Endodermal cell (in vitro differentiated cells): ENCODE measurements at regions not wholly inside any gene's neighbourhood (a gene's known extent, or its start where the extent isn't known, plus 50 kb on each side); places are given as distances from the start of the nearest gene placed in this dataset.

ENCODE experiments used
- DNase-seq: peaks from one replicate; pipeline ENCODE4 v3.0.0-alpha.2; 2017
- H3K27ac ChIP-seq: 2 replicates; pipeline ENCODE4 v1.5.1; 2013; ENCODE audit warnings: mild to moderate bottlenecking, low read depth, low read length, moderate library complexity
- H3K27me3 ChIP-seq: 2 replicates; pipeline ENCODE4 v1.6.1; 2013; ENCODE audit warnings: mild to moderate bottlenecking, low read length, moderate library complexity; ENCODE audit not compliant: insufficient read depth, control insufficient read depth, poor library complexity, severe bottlenecking
- H3K36me3 ChIP-seq: 2 replicates; pipeline ENCODE4 v1.7.0; 2013; ENCODE audit warnings: mild to moderate bottlenecking, low read length, moderate library complexity; ENCODE audit not compliant: control insufficient read depth, insufficient read depth
- H3K4me1 ChIP-seq: one replicate; pipeline ENCODE4 v1.7.0; 2013; ENCODE audit warnings: low read length; ENCODE audit not compliant: control insufficient read depth, insufficient read depth
- H3K4me3 ChIP-seq: 2 replicates; pipeline ENCODE4 v1.5.1; 2013; ENCODE audit warnings: mild to moderate bottlenecking, low read length, moderate library complexity
- H3K9ac ChIP-seq: 2 replicates; pipeline ENCODE4 v1.6.1; 2013; ENCODE audit warnings: mild to moderate bottlenecking, low read length, moderate library complexity; ENCODE audit not compliant: poor library complexity, severe bottlenecking; ENCODE audit errors: extremely low read depth
- H3K9me3 ChIP-seq: 2 replicates; pipeline ENCODE4 v1.6.1; 2013; ENCODE audit warnings: mild to moderate bottlenecking, low read length, moderate library complexity; ENCODE audit not compliant: control insufficient read depth
- H3K27ac Mint-ChIP-seq: 2 replicates; pipeline ENCODE4 v1.8.0; 2020; ENCODE audit warnings: mixed read lengths
- H3K27me3 Mint-ChIP-seq: 2 replicates; pipeline ENCODE4 v1.8.0; 2021; ENCODE audit warnings: mild to moderate bottlenecking, mixed read lengths; ENCODE audit not compliant: insufficient read depth
- H3K36me3 Mint-ChIP-seq: 2 replicates; pipeline ENCODE4 v1.8.0; 2020; ENCODE audit warnings: low read depth, mixed read lengths
- H3K4me1 Mint-ChIP-seq: 2 replicates; pipeline ENCODE4 v1.8.0; 2020; ENCODE audit warnings: mixed read lengths
- H3K4me3 Mint-ChIP-seq: 2 replicates; pipeline ENCODE4 v1.8.0; 2020; ENCODE audit warnings: mild to moderate bottlenecking, moderate library complexity, mixed read lengths
- H3K9me3 Mint-ChIP-seq: 2 replicates; pipeline ENCODE4 v1.8.0; 2020; ENCODE audit warnings: mild to moderate bottlenecking, mixed read lengths
- CTCF ChIP-seq: fragments of 200-600 bp; sonication (generic); conservative IDR thresholded peaks from 2 replicates; pipeline ENCODE4 v1.5.0; 2021; ENCODE audit warnings: antibody characterized with exemption, mild to moderate bottlenecking
- WGBS, 2 experiments: methylation state at CpG; one replicate each; pipeline versions ENCODE4 v1.1.5 to v1.1.7; 2013; ENCODE audit warnings: missing lambda C conversion rate in 2 of 2, mixed read lengths in 1 of 2; ENCODE audit not compliant: insufficient coverage in 1 of 2, insufficient read length in 1 of 2; 5-methylcytosine and 5-hydroxymethylcytosine counted together

GRCh38 chr12:5184186-5184585 is 140.5 kb downstream of the KCNA5 start:
- H3K4me3 Mint-ChIP-seq, result no peak overlapping the region
- no peak overlapping the region for H3K9ac ChIP-seq
- no peak for DNase-seq
- H3K27me3 ChIP-seq, result no peaks in the 10 kb centered on the region
- H3K27me3 Mint-ChIP-seq, result no peaks in the 10 kb centered on the region
- H3K4me1 Mint-ChIP-seq, result no peaks in the 10 kb centered on the region
- no peak overlapping the region for H3K27ac Mint-ChIP-seq
- no peaks in the 10 kb centered on the region for H3K9me3 ChIP-seq
- no peaks in the 10 kb centered on the region for H3K4me1 ChIP-seq
- TF ChIP-seq CTCF, result peak; percentile 71
- no peak overlapping the region for H3K27ac ChIP-seq
- H3K4me3 ChIP-seq, result no peak overlapping the region
- WGBS, 2 experiments, result 80 to 93% methylated on average over 5 of the region's 5 CpGs
- H3K36me3 ChIP-seq, result no peaks in the 10 kb centered on the region
- H3K9me3 Mint-ChIP-seq, result no peaks in the 10 kb centered on the region
- H3K36me3 Mint-ChIP-seq, result no peaks in the 10 kb centered on the region

GRCh38 chr12:5185435-5186069 is 141.9 kb downstream of the KCNA5 start:
- DNase-seq, result no peak
- H3K9me3 ChIP-seq, result no peaks in the 10 kb centered on the region
- no peak overlapping the region for H3K9ac ChIP-seq
- H3K4me3 Mint-ChIP-seq, result no peak overlapping the region
- no peak for TF ChIP-seq CTCF
- H3K36me3 ChIP-seq, result no peaks in the 10 kb centered on the region
- H3K27me3 Mint-ChIP-seq, result no peaks in the 10 kb centered on the region
- no peaks in the 10 kb centered on the region for H3K4me1 Mint-ChIP-seq
- H3K4me1 ChIP-seq, result no peaks in the 10 kb centered on the region
- H3K36me3 Mint-ChIP-seq, result no peaks in the 10 kb centered on the region
- no peak overlapping the region for H3K4me3 ChIP-seq
- no peak overlapping the region for H3K27ac ChIP-seq
- no peaks in the 10 kb centered on the region for H3K9me3 Mint-ChIP-seq
- H3K27me3 ChIP-seq, result no peaks in the 10 kb centered on the region
- H3K27ac Mint-ChIP-seq, result no peak overlapping the region
- WGBS, 2 experiments, result 88 to 100% methylated on average over 3 to 8 of the region's 8 CpGs

- no peak for DNase-seq
- Mint-ChIP-seq H3K4me3 (no peak overlapping the region), H3K27ac (no peak overlapping the region), H3K36me3 (no peaks in the 10 kb centered on the region), H3K9me3 (no peaks in the 10 kb centered on the region), H3K4me1 (no peaks in the 10 kb centered on the region), H3K27me3 (no peaks in the 10 kb centered on the region)
- Histone ChIP-seq H3K4me1 (no peaks in the 10 kb centered on the region), H3K9ac (no peak overlapping the region), H3K9me3 (no peaks in the 10 kb centered on the region), H3K27me3 (no peaks in the 10 kb centered on the region), H3K27ac (no peak overlapping the region), H3K36me3 (no peaks in the 10 kb centered on the region), H3K4me3 (no peak overlapping the region)
- 90 to 100% methylated on average over 2 to 3 of the region's 4 CpGs for WGBS, 2 experiments
- no peak for TF ChIP-seq CTCF
These were observed 143.0 kb downstream of the KCNA5 start for GRCh38 chr12:5186715-5187114.
